GM18505 (cell line): ENCODE measurements at regions not wholly inside any gene's neighbourhood (a gene's known extent, or its start where the extent isn't known, plus 50 kb on each side); places are given as distances from the start of the nearest gene placed in this dataset.

Experiments
- ATAC-seq: cut with Tn5 transposase; IDR thresholded peaks from one replicate; pipeline ENCODE4 v1.9.1; 2021; ENCODE audit not compliant: unreplicated experiment
- POLR2A ChIP-seq: IDR thresholded peaks from 4 replicates; pipeline ENCODE4 v1.6.1; 2011; ENCODE audit warnings: borderline replicate concordance; ENCODE audit not compliant: insufficient read depth, insufficient read length; ENCODE audit errors: extremely low read depth

DNA sequence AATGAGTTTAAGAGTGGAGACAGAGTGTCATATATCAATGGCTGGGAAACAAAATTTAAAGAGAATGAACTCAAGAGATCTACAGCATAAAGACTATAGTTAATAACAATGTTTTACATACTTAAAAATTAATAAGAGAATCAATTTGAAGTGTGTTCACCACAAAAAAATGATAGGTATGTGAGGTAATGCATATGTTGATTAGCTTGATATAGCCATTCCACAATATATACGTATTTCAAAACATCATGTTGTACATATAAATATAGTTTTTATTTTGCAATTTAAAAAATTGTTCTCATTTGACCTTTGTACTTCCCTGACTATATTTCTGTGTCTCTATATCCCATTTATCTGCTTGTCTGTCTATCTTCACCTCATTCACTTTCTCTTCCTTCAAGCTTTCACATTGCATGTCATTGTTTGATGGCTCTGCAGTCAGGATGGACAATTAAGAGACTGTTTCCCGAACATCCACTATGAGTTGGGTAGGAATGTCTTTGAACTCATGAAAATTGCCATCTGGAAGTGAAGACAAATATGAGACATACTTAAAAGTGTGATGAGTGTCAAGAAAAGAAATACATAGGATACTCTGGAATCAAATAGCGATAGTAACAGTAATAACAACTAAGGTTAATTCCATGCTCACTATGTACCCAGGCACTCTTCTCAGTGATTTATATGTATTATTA lies 359.9 kb upstream of the ACTBL2 start:
- no peak for TF ChIP-seq POLR2A
- ATAC-seq: no peak

DNA sequence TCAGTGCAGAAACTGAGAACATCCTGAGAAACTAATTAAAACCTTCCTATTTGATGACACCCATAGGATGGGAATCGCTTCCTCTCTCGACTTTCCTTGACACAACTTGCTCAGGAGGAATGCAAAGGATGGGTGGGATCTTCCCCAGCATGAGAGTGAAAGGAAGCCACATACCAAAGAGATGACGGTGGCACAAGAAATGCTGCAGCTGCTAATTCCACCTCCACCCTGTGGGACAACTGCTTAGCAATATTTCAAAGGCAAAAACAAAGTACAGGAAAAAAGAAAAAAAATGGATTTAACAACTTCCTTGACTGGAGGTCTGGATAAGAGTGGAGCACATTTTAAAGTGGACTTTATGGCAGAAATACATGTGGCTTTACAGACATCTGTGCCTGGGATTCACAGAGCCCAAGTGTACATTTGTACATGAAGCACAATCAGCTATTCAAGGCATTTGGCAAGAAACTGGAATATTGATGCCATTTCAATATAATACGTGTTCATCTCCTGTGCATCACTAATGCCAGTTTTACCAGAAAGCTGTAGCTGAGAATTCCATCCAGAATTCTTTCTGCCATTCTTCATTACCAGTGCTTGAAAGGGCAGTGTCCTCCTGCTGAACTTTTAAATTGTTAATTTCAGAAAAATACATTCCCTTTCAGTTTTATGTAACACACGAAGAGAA lies 359.2 kb upstream of the ACTBL2 start:
- ATAC-seq: no peak
- no peak for TF ChIP-seq POLR2A

DNA sequence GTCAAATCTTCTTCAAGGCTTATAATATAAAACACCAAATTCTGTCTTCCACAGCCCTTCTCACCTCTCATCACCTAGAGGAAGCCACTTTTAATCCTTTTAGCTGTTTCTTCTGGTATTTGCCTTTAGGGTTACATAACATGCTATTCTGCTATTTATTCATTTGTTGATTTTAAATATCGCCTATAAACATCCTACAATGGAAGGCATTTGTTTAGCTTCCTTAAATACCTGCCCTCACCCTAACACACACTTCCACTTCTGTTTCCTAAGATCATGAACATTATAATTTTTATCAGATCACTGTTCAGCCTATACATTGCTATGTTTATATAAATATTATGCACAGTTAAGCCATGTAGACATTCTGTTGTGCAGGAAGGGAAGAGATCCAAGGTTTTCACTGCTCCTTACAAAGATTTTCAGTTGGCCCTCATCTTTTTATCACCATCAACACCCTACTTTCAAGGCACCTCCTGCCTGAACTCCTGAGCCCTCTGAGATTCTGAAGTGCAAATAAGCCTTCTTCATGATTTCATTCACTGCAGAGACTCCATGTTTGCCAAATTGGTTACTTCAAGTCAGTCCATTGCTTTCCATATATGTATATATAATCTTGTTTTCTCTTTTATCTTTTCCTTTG lies 356.9 kb upstream of the ACTBL2 start:
- TF ChIP-seq POLR2A: no peak
- ATAC-seq: no peak

DNA sequence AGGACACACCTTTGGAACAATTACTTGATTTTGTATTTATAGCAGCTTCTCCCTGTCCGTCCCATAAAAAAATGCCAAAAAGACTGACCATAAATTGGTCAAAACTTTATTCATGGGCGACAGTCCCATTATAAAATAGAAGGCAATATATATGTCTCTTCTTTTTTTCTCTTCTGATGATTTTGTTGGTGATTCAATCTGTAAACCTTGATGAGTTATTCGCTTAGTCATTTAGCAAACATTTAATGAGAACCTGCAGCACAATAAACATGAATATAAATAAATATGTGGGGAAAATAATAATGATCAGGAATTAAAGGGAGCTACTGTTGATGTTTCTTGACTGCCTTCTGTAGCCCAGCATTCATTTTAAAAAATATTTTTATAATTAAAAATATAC lies 356.4 kb upstream of the ACTBL2 start:
- no peak for ATAC-seq
- no peak for TF ChIP-seq POLR2A

DNA sequence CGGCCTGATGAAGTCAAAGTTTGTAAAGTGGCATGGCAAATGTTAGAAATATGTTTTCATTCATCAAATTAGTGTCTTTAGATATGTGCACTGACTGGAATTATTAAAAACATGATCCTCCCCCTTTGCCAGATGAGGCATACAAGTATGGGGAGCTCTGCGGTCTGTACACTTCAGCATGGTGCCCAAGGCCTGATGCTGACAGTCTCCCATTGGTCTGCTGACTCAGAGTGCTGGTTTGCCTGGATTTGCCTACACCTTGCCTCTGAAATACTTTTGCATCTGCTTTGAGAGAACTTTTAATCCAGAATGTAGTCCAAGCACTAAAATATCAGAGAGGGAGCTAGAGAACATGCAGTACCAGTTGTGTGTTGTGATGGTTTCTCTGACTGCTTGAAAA lies 354.3 kb upstream of the ACTBL2 start:
- TF ChIP-seq POLR2A: no peak
- no peak for ATAC-seq

DNA sequence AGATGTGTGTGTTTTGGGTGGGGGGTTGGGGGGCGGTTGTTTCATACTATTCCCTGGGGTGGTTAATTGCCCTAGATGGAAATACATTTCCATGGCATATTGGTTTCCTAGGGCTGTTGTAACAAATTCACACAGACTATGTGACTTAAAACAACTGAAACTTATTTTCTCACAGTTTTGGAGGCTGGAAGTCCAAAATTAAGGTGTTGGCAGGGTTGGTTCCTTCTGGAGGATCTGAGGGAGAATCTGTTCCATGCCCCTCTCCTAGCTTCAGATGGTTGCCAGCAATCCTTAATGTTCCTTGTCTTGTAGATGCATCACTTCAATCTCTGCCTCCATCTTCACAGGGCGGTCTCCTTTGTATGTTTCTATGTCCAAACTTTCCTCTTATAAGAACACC lies 353.7 kb upstream of the ACTBL2 start:
- no peak for TF ChIP-seq POLR2A
- no peak for ATAC-seq

DNA sequence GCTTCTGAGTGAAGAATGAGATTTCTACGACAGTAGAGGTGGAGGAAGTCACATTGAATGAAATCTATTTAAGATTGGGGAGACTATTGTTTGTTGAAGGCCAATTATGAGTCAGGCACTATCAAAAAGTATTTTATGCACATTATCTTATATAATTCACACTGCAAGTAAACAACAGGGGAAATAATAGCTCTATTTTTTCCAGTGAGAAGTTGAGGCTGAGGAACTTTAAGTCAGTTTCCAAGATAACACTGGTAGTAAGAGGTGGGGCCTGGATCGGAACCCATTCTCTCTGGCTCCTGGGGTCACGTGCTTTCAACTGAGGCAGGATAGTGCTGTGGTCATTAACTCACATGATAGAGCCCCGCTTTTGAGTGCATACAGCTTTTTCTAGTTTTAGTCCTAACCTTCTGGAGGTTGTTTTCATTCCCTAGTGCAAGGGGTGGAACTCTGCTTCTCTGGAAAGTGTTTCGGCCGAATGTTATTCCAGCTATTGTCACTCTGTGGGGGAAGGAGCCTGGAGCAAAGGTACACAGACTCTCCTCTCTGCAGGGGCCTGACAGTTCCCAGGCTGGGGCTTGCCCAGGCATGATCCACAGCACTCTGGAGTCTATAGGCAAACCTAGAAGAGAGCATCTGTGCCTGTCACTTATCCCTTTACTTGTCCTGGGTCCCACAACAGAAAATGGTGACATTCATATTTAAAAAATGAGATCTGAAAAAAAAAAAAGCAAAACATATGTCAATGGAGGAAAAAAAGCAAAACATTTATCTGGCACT lies 352.4 kb upstream of the ACTBL2 start:
- TF ChIP-seq POLR2A: no peak
- ATAC-seq: no peak

DNA sequence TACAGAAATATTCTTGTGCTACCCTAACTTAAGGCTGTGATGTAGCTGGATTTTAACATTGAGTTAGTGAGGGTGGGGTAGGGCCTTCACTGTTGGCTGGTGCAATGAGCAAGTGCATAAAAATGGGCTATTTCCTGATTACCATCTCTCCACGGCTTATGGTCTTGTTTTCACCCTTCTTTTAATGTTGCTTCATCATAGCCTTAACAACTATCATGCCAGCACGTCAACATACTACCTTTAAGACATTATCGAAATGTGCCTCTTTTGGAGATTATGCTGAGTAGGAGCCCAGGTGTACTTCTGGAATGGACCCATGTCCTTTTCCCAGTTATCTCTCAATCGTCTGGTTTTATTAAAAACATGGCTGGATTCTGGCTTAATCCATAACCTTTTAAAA lies 350.9 kb upstream of the ACTBL2 start:
- ATAC-seq: no peak
- TF ChIP-seq POLR2A: no peak

DNA sequence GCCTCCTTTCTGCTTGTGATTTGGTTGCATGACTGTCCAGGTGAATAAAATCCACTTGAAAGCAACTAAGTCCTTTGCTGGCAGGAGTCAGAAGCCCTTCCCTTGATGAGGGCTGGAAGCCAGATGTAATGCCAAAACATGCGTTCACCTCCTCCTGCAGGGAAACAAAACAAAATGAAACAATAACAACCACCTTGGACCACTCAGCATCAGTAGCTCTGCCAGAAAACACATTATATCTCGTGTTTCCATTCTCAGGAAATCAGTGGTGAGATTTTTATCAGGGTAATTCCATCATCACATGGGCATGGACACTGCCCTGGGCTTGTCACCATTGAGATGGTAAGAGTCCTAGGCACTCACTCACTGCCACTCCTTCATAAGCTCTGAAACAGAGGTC lies 350.3 kb upstream of the ACTBL2 start:
- no peak for TF ChIP-seq POLR2A
- no peak for ATAC-seq

DNA sequence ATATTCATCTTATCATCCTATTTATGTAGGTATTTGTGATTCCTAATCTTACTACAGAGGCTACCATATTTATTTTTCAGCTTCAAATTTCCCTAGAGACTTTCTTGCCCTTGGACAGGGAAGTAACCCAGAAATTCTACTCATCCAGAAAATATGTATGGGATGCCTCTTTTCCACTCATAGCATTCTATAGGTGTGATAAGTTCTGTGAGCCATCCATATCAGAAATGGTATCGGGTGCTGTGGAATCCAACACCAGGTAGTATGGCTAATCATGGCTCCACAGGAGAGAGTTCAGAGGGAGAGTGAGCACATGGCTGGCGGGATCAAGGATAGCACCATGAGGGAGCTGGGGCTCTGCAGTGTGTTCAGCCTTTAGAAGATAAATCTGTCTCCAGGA lies 349.3 kb upstream of the ACTBL2 start:
- ATAC-seq: no peak
- TF ChIP-seq POLR2A: no peak

DNA sequence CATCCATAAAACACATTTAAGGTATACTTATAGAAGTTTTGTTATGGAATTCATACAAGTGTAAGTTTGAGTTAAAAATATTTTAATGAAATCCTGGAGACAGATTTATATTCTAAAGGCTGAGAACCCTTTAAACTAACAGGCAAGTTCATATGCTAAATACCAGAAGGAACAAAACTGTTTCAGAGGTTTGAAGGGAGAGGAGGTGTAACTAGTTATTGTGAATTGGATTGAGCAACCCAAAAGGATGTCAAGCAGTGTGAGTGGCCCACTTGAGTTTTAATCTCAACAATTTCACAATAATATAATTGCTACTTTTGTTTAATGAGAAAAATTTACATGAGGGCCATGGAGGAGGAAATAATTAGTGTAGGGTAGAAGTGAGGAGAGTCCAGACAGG lies 348.5 kb upstream of the ACTBL2 start:
- ATAC-seq: no peak
- no peak for TF ChIP-seq POLR2A

DNA sequence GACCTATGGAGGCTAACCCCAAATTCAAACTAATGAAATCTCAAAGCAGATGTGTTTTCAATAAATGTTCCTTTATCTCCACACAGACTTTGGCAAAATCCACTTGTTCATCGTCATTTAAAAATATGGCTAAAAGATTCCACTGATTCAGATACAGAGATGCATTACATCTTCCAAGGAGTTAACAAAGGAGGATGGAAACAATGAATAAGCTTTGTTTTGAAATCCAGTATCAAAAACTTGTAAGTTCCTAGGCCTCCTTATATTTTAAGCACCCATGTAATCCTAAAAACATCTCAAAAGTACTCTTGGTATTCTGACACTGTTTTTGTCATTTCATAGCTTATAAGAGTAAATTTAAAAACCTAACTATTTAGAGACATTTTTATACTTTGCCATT lies 345.6 kb upstream of the ACTBL2 start:
- ATAC-seq: no peak
- no peak for TF ChIP-seq POLR2A

DNA sequence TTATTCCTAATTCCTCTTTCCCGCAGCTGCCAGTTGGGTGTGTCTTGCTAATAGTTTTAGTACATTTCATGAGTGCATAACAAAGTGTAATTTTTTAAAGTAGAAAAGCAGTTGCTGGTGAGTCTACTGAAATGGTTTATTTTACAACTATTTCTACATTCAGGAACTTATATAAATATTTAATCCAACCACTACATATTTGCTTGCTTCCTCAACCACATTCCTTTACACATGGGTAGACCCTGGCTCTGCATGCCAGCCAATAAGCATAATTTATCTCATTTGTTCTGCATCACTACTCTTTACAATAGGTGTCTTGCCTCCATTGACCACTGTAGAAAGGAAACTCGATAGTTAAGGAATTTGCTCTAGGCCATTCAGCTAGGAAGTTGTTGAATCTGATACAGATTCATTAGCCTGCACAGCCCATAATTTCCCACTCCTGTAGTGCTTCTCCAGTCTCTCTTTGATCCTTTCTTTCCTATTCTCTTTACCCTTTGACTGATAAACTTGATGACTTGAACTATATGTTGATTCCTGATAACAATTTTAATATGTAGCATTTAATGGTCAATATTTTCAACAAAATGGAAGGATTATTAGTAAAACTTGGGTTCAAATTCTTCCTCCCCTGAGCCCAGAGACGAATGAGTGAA lies 342.5 kb upstream of the ACTBL2 start:
- ATAC-seq: no peak
- TF ChIP-seq POLR2A: no peak
